SH-SY5Y (cell line): ENCODE measurements at regions not wholly inside any gene's neighbourhood (a gene's known extent, or its start where the extent isn't known, plus 50 kb on each side); places are given as distances from the start of the nearest gene placed in this dataset.

Source experiments
- GATA2 ChIP-seq: IDR thresholded peaks from 2 replicates; pipeline ENCODE4 v1.6.1; 2011; ENCODE audit warnings: mild to moderate bottlenecking, low read depth, low read length
- GATA3 ChIP-seq: IDR thresholded peaks from 2 replicates; pipeline ENCODE4 v1.6.1; 2011; ENCODE audit warnings: low read depth, mild to moderate bottlenecking, low read length, moderate library complexity

DNA sequence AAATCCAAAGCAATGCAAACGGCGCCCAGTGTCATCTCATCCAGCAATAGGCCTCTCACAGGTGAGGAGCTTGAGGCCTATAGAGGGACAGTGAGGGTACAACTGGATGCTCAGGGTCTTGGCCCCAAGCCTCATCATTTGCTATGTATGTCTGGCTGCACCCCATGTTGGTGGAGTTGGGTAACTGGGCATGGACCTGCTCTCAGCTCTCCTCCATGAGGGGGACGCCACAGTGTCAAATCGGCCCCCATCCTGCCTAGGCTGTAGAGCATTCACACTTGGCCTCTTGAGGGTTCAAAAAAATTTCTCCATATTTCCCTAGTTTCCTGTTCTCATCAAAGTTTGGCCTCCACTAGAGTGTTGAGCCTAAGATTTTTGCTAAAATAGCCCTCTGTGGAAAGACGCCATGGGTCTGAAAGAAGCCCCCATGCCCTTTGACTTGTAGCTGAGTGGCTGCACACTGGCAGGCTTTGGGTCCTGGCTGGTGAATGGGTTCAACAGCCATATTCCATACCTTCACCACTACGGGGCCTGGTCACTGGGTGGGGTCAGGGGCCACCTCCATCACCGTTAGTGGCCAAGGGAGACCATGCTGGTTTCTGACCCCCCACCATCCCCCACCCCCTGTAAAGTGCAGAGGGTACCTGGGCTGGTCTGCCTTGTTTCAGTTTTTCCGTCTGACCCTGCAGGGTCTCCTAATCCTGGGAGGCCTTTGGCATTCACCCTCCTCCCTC is 132.3 kb upstream of the TBX20 start:
- TF ChIP-seq GATA2: no peak
- no peak for TF ChIP-seq GATA3

DNA sequence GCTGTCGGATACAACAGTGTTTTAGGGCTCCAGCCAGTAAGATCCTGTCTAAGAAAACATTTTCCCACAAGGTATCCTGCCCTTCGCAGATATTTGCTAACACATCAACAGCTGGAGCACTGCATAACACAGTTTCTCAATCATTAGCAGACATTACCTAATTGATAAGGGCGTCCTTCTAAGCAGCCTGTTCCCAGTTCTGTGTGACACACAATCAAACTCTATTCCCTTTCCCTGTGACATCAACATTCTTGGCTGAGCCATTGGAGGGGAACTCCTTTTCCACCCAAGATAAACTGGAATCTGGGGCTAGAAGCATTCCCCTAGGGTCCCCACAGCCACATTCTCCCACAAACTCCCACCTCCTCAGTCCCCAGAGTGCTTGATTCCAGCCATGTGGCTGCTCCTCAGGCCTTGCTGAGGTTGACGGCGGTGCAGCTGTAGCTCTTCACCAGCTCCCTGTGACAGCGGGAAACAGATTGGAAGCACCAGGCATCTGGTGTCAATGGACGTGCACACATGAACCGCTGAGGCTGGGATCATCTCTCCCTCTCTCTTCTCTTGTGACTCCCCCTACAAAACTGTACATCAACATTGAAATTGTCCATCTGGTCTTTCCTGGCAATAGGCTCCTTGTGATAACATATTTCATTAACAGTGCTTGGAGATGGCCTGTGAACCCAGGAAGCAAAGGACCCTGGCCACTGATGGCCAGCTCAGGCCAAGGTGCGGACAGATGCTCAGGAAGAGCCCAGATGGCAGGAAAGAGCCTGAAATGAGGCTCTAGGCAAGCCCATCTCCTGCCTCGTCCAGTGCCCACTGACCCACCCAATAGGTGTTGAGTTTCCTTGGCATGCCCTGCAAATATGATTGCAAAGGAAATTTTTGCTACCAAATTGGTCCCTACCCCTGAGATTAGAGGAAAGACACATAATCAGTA is 131.1 kb upstream of the TBX20 start:
- TF ChIP-seq GATA3 (no peak), GATA2 (no peak)

DNA sequence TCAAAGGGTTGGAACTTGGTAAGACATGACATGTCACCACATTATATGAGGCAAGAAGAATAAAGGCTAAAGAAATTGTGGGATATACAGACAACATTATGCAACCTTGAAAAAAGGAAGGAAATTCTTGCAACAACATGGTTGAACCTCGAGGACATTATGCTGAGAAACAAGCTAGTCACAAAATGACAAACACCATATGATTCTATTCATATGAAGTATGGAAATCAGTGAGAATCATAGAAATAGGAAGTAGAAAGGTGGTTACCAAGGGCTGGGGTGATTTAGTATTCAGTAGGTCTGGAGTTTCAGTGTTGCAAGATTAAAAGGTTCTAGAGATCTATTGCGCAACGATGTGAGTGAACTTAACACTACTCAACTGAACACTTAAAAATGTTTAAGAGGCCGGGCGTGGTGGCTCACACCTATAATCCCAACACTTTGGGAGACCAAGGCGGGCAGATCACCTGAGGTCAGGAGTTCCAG is 126.9 kb upstream of the TBX20 start:
- TF ChIP-seq GATA2: no peak
- TF ChIP-seq GATA3: no peak

DNA sequence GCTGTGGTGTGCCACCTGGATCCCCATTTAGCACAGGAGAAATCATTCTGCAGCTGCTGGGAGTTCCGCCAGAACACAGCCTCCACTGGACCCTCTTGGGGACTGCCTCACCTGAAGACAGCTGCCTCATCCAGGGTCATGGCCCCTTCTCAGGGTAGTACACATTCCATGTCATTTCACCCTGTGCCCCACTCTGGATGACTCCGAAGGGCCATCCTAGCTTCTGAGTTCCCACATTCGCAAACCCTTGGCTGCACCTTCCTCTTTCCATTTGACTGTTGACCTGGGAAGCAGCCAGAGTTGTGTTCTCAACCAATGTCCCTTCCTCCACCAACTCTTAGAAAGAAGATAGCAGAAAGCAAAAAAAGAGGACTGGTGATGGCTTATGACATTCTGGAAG is 125.6 kb upstream of the TBX20 start:
- TF ChIP-seq GATA2 (no peak), GATA3 (no peak)

DNA sequence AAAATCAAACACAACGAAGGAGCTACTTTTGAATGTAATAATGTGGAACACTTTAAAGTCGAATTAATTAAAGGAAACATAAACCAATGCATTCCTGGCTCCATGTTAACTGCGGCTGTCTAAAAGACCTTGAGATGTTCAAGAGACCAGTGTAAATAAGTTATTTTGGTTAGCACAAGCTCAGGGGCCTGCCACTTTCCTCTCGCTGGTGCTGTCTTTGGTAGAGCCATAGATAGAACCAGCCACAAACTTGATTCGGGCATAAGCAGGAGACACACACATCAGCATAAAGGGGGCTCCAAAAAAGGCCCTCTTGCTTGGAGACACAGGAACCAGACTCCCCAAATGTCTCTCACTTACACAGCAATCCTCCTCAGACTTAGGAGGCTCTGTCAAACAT is 121.6 kb upstream of the TBX20 start:
- TF ChIP-seq GATA2 (no peak), GATA3 (no peak)

DNA sequence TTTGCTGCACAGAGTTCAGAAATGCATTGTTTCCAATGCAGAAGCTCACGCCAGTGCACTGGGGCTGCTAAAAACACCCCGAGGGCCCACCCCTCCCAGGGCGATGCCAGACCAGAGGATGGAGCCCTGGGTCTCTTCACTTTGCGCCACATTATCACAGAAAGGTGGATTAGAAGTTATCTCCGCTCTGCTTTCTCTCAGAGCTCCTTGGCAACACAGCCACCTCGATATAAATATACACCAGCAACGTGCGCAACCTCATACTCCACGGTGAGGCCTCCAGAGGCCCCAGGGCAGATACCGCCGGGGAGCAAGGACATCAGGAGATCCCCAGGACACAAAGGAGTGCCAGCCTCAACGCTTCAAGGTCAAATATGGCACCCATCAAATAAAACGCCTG is 121.0 kb upstream of the TBX20 start:
- no peak for TF ChIP-seq GATA3
- no peak for TF ChIP-seq GATA2

DNA sequence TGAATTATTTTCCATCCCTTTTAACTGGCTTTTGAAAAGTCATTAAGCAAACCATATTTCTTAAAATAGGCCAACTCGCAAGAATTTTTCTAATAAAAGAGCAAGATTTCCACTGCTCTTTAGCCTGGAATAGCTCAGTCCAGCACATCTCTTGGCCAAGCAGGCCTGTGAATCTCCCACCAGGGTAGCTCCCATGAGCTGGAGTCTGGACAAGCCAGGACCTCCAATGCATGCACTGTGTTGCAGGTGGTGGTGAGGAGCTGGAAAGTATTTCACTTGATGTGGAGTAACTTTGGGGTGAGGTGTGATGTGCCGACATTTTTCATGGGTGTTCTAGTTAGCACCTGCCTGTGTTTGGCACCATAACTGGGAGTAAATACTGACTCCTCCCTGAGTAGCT is 117.3 kb upstream of the TBX20 start:
- TF ChIP-seq GATA3 (no peak), GATA2 (no peak)

DNA sequence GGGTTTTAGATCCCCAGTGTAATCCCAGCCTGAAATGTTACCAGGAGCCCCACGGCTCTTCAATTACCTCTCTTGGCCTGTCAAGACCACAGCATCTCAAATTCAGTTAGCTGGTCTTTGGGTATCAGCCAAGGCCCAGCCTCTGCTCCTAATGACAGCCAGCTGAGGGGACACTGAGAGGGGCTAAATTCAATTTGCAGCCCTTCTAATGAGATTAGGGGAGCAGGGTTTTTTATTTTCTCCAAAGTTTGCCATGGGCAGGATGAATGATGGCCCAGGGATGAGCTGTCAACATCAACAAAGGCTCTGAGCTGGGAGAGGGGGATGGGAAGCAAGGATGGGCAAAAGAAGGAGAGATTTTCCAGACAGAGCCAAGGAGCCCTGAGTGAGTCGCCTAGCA is 116.8 kb upstream of the TBX20 start:
- no peak; the same call in 1 of the 2 replicates for TF ChIP-seq GATA2
- no peak for TF ChIP-seq GATA3

DNA sequence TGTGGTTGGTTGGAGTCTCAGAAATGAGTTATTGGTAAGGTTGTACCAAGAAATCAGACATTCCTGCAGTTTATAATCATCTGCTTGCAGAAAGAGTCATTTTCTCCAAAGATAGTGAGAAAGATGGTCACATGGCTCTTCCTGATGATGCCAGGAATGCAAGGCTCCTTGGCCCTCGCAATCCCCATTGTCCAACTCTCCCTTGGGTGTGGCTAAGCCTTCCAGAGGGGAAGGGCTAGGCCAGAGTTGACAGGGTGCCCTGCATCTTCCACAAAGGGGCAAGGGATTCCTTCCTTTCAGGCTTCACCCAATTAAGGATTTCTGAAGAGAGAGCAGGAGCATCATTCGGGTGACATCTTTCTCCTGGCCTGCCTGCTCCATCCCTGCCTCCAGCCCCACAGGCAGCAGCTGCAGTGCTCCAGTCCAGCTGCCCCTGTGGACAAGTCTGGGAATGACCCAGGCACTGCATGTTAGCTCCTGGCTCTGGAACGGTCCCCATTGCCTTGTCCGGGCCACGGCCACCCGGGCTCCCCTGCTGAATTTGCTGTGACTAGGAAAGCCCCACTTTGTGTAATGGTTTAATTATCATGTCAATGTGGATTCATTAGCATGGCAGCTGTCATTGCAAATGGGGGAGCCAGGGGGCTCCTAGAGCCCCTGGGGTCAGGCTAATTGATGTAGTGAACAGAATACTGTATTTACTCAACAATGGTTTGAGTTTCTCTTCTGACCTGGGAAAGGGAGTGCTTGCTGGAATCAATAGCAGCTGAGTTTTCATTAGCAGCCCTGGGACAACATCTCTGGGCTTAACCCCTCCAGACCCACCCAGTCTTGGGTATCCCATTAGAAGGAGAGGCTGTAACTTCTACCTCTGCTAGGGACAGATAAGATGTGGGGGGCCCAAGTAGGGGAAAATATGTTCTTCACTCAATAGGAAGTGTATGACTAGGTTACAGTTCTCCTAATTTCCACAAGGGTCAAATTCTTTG is 112.6 kb upstream of the TBX20 start:
- TF ChIP-seq GATA2 (no peak), GATA3 (no peak)

DNA sequence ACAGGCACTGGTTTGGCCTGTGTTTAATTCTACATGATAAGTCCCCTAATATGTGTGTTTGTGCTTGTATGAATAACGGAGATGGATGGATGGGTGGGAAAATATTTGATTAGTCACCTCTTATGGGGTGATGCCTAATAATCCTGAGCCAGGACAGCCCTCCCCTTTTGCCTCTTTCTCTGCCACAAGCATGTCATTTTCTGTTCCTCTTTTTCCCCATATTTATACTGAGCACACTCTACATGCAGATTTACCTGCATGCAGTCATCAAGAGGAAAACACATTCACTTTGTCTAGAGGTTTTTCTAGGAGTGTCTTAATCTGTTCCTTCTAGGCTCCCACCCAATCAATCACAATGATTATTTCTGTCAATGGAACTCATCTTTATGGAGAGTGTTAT is 111.6 kb upstream of the TBX20 start:
- TF ChIP-seq GATA3: no peak
- TF ChIP-seq GATA2: no peak

DNA sequence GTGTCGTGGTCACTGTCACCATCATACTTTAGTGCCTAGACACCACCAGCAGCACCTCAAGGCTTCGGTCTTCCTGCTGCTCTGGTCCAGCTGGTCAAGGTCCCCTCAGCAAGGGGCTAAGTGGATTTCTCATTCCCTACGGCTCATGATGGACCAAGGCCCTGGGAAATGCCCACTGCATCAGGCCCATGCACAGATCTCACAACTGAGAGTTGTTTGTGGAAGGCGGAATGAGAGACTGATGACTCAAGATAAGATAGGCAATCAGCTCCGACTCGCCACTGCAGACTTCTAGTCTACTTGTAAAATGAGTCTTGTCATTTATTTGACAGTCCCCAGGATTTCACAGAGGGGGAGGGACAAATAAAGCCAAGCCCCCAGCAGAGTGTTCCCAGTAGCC is 108.4 kb upstream of the TBX20 start:
- TF ChIP-seq GATA2: no peak

DNA sequence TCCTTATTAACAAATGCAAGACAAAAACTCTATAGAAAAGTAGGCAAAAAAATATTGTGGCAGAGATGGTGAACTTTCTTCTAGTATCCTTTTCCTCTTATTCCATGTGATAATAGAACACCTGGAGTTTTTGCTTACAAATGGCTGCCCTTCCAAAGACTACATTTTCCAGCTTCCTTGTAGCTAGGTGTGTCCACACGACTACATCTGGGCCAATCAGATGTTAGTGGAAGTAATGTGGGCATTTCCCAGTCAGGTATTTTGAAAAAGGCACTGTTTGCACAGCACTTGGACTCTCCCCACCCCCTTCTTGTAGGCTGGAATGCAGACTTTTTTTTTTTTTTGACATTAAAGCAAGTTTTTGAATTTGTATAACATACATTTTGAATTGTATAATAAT is 105.5 kb upstream of the TBX20 start:
- TF ChIP-seq GATA2: no peak
- TF ChIP-seq GATA3: no peak

DNA sequence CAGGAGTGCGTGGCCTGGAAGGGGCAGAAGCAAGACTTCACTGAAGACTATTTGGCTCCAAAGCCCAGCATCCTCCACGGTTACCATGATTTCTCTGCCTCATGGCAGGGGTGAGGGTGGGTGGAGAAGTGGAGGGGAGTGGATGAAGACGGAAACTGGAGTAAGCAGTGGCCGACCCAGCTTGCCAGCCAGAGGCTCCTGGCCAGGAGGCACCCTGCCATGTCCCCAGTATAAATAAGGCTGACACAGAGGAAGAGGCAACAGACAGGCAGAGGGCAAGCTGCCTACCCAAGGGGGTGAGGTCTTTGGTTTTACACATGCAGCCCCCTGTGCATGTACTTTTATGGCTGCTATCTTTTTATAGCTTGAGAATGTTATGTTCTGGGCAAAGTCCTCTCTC is 102.6 kb upstream of the TBX20 start:
- TF ChIP-seq GATA3 (no peak), GATA2 (no peak)

DNA sequence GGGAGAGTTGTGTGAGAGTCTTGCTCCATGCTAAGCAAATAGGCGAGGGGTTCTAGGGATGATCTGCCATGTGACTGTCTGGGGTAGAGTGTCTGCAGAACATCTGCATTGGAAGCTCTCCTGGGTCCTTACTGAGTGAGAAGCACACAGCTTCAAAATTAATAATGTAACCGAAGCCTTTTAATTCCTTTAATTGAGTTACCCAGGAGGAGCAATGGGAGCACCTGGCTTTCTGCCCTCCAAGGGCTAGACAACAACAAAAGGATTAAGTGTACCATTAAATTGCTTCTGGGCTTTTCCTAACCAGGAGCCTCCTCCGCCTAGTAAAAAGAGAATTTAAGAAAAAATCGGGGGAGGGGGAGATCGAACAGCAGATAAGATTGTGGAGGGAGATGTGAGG is 102.0 kb upstream of the TBX20 start:
- TF ChIP-seq GATA2 (no peak), GATA3 (no peak)
